GM21360 (cell line): ENCODE measurements at regions not wholly inside any gene's neighbourhood (a gene's known extent, or its start where the extent isn't known, plus 50 kb on each side); places are given as distances from the start of the nearest gene placed in this dataset.
"Not testable (repeated sequence)": the region's sequence is repeated elsewhere in the genome, so short reads cannot be mapped to it uniquely, and the experiment has no call there.

Source experiments
- ATAC-seq: cut with Tn5 transposase; IDR thresholded peaks from one replicate; pipeline ENCODE4 v1.9.1; 2021; ENCODE audit warnings: mild to moderate bottlenecking, moderate library complexity; ENCODE audit not compliant: unreplicated experiment

DNA sequence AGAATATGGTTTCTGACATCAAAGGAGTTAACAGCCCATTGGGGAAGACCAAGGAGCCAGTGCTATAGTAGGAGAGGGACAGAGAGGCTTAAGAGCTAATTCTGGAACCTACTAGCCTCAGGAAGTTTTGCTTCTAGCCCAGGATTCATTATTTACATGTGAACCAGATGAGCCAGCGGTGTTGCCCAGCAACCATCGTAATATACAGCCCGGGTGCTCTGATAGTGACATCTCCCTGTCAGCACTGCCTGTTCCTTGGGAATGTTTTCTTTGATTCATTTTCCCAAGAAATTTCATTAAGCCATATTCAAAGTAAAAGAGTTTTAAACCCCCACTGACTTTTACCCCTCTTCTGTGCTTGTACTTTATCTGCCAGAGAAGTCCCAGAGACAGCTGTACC, 217.4 kb upstream of the ADAMTSL1 start:
- ATAC-seq, result no peak

DNA sequence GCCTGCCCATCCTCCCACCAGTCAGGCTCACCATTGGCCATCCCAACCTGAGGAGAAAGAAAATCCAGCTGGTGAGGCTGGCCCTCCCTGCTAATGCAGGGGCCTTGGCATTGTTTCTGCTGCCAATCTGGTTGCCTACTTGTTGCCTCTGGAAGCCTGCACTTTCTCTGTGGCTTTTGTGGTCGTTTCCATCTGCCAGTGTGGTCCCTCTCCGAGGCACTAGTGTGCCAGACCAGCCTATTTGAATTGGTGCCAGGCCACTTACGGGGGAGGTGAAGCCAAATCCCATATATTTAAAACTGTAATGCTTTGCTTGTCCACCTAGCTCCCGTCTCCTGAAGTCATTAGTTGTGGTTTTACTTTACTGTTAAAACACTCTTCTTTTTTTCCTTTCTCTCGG, 213.4 kb upstream of the ADAMTSL1 start:
- no peak for ATAC-seq

DNA sequence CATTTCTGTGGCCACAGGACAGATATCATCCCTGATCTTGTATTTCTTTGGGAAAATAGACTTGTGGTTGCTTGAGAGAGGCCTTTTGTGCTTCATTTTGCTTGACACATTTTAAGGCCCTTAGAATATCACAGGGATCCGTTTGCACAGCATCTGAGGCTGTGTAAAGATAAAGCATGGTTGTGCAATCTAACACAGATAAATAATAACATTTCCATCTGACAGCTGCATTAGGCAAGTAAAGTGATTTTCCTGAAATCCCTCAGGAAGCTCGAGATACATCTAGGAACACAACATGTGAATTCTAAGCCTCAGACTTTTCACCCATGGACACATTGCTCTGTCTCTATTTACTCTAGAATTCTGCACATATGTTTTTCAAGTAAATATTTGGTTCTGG, 212.8 kb upstream of the ADAMTSL1 start:
- ATAC-seq, result no peak

DNA sequence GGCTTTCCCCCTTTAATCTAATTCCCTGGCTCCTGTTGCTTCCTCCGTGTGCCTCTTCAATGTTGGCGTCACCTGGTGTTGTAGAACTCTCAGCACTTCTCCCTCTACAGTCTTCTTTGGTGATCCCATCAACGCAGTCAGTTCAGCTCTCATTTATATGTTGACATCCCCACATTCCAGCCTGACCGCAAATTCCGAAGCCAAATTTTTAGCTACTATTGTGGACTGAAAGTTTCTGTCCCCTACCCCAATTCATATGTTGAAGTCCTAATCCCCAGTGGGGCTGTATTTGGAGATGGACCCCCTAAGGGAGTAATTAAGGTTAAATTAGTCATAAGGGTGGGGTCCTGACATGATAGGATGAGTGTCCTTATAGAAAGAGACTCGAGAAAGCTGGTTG, 210.6 kb upstream of the ADAMTSL1 start:
- no peak for ATAC-seq

GRCh38 chr9:18268381-18268780, 205.6 kb upstream of the ADAMTSL1 start:
- ATAC-seq, result no peak

DNA sequence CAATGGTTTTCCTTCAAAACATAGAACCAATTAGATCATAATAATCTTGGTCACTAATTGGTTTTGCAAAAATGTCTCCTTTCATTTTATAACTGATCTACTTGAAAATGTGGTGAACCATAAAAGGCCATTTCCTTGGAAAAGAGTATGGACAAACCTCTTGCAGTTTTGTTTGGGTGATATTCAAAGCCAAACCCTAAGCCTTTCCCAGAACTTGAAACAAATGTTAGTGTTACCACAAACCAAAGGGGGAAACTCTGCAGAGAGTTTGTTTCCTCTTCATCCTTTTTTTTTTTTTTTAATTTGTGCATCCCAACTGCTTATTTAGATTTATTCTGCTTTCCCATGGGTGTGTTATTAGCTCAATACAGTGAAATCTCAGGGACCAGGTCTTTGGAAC, 204.4 kb upstream of the ADAMTSL1 start:
- no peak for ATAC-seq

- no peak for ATAC-seq
Measured at GRCh38 chr9:18274693-18275092, 199.3 kb upstream of the ADAMTSL1 start.

GRCh38 chr9:18275313-18275990, 198.5 kb upstream of the ADAMTSL1 start:
- no peak for ATAC-seq

GRCh38 chr9:18281291-18281690, 192.7 kb upstream of the ADAMTSL1 start:
- ATAC-seq, result no peak

DNA sequence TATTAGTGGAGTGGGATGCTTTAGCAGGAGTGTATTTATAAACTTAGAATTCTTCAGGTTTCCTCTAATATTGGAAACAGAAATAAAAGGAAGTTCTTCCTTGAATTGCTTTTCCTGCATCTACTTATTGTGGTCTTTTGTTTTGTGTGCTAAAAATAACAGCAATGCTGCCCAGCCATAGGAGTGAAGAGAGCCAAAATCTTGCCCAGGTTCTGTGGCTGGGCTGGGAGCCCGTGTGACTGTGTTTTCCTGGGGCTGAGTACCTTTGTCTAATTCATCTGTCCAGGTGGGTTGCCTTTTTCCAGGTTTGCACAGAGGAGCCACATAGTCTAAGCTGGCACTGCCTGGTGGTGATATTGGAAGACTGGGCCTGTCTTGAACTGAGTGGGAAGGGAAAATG, 179.7 kb upstream of the ADAMTSL1 start:
- ATAC-seq, result no peak

DNA sequence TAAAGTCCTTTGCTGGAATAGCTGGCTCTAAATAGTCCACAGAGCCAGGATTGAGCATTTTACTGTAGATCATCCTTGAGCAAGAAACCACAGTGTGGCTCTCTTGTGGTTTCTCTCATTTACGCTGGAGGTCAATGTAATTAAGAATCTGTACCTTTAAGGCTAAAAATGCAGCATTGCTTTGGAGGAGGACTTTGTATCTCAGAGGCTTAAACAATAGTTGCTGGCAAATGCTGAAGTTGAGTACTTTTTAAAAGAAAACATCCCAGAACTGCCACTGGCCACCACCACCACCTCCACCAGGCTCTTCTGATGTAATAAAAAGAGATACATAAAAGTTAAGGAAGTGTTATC, 177.3 kb upstream of the ADAMTSL1 start:
- ATAC-seq, result no peak

DNA sequence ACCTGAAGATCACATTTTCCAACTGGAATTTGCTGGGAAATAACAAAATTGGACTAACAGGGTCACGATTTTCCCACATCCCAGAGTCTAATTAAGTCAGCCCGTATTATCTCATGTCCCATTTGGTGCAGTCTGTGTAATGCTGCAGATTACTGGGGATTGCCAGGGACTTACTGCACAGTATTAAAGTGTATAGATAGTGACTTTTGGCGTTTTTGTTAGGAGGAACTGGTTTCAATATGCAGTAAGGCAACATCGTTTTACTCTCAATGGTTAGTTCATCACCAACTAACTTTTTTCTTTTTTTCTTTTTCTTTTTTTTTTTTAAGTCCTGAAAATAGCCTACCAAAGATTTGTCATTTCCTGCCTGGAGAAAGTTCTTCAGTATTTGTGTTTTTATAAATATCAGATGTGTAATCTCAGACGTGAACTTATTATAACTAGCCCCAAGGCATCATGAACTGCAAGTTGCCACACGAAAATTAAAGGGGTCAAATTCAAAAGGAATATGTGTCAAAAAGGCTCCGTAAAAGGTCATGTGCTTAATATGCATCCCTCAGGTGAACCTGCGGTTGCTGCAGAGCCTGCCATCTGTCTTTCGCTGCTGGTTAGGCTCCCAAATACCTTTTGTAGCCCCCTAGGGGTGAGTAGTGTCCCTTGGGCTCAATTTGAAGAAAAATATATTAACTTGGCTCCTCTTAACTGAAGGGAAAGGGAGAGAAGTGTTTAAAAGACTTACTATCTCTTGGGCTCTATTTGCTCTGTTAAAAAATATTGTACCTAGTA, 176.7 kb upstream of the ADAMTSL1 start:
- no peak for ATAC-seq

- ATAC-seq, result no peak
Measured at GRCh38 chr9:18299449-18299848, 174.5 kb upstream of the ADAMTSL1 start.

DNA sequence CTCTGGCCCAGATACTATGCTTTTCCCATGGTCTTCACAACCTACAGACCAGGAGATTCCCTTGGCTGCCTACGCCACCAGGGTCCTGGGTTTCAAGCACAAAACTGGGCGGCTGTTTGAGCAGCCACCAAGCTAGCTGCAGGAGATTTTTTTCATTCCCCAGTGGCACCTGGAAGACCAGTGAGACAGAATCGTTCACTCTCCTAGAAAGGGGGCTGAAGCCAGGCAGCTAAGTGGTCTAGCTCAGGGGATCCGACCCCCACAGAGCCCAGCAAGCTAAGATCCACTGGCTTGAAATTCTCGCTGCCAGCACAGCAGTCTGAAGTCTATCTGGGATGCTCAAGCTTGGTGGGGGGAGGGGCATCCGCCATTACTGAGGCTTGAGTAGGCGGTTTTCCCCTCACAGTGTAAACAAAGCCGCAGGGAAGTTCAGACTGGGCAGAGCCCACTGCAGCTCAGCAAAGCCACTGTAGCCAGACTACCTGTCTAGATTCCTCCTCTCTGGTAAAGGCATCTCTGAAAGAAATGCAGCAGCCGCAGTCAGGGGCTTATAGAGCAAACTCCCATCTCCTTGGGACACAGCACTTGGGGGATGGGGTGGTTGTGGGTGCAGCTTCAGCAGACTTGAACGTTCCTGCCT, 168.7 kb upstream of the ADAMTSL1 start:
- not testable (repeated sequence) for ATAC-seq

GRCh38 chr9:18314316-18314715, 159.6 kb upstream of the ADAMTSL1 start:
- no peak for ATAC-seq

- ATAC-seq, result no peak
Measured at GRCh38 chr9:18317896-18318295, 156.1 kb upstream of the ADAMTSL1 start.

- no peak for ATAC-seq
Measured at GRCh38 chr9:18319918-18320445, 154.0 kb upstream of the ADAMTSL1 start.

DNA sequence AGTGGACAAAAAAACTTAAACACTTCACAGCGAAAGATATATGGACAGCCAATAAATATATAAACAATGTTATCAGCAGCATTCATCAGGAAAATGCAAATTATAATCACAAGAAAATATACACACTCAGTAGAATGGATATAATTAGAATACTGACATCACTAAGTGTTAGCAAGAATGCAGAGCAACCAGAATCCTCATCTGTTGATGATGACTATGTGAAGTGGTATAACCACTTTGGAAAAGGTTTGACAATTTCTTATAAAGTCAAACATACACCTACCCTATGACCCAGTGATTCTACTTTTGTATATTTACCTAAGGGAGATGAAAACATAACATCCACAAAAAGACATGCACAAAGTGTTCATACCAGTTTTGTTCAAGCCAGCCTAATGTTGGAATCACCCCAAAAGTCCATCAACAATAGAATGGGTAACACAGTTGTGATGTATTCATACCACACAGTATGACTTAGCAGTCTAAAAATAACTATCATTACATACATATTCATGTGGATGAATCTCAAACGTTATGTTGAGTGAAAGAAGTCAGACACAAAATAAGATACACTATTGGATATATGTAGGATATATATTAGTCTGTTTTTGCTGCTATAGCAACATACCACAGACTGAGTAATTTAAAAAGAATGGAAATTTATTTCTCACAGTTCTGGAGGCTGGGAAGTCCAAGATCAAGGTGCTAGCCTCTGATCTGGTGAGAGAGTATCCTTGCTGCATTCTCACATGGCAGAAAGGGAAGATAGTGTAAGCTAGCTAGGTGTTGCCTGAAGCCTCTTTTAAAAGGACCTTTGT, 148.8 kb upstream of the ADAMTSL1 start:
- no peak for ATAC-seq

GRCh38 chr9:18325746-18326011, 148.3 kb upstream of the ADAMTSL1 start:
- ATAC-seq, result not testable (repeated sequence)

GRCh38 chr9:18327121-18327520, 146.8 kb upstream of the ADAMTSL1 start:
- ATAC-seq, result no peak
